GDM1 (cell line): ENCODE measurements at regions not wholly inside any gene's neighbourhood (a gene's known extent, or its start where the extent isn't known, plus 50 kb on each side); places are given as distances from the start of the nearest gene placed in this dataset.
A peak's percentile ranks its signal among the peaks of the same experiment; 100 is the strongest.
"Not testable (repeated sequence)": the region's sequence is repeated elsewhere in the genome, so short reads cannot be mapped to it uniquely, and the experiment has no call there.

ENCODE experiments used
- DNase-seq: peaks from one replicate; lab custom pipeline; 2025; lab: John Stamatoyannopoulos, UW

- no peak for DNase-seq
Measured at GRCh38 chr6:97450087-97450486, 167.1 kb upstream of the MMS22L start.

- no peak for DNase-seq
Measured at GRCh38 chr6:97456070-97456469, 173.1 kb upstream of the MMS22L start.

- no peak for DNase-seq
Measured at GRCh38 chr6:97459535-97459934, 176.5 kb upstream of the MMS22L start.

GRCh38 chr6:97459986-97460385 is 177.0 kb upstream of the MMS22L start:
- DNase-seq: no peak

GRCh38 chr6:97460394-97461080 is 177.5 kb upstream of the MMS22L start:
- no peak for DNase-seq

GRCh38 chr6:97461218-97461617 is 178.2 kb upstream of the MMS22L start:
- DNase-seq: no peak

- DNase-seq: no peak
Measured at GRCh38 chr6:97462031-97462430, 179.0 kb upstream of the MMS22L start.

GRCh38 chr6:97462938-97463598 is 180.1 kb upstream of the MMS22L start:
- DNase-seq: no peak

GRCh38 chr6:97465877-97466561 is 183.0 kb upstream of the MMS22L start:
- no peak for DNase-seq

- no peak for DNase-seq
Measured at GRCh38 chr6:97468981-97469380, 186.0 kb upstream of the MMS22L start.

- DNase-seq: no peak
Measured at GRCh38 chr6:97469451-97469850, 186.4 kb upstream of the MMS22L start.

GRCh38 chr6:97470322-97470721 is 187.3 kb upstream of the MMS22L start:
- DNase-seq: no peak

- no peak for DNase-seq
Measured at GRCh38 chr6:97473979-97474378, 191.0 kb upstream of the MMS22L start.

- DNase-seq: peak; percentile 10
Measured at GRCh38 chr6:97497713-97498331, 214.8 kb upstream of the MMS22L start.

- DNase-seq: no peak
Measured at GRCh38 chr6:97501853-97502252, 218.8 kb upstream of the MMS22L start.

- no peak for DNase-seq
Measured at GRCh38 chr6:97508646-97509045, 225.6 kb upstream of the MMS22L start.

- DNase-seq: not testable (repeated sequence)
Measured at GRCh38 chr6:97513260-97513659, 230.2 kb upstream of the MMS22L start.

GRCh38 chr6:97524811-97525210 is 241.8 kb upstream of the MMS22L start:
- DNase-seq: no peak

- DNase-seq: no peak
Measured at GRCh38 chr6:97535800-97536199, 252.8 kb upstream of the MMS22L start.

- no peak for DNase-seq
Measured at GRCh38 chr6:97548354-97548753, 265.3 kb upstream of the MMS22L start.

- DNase-seq: no peak
Measured at GRCh38 chr6:97557355-97557754, 274.3 kb upstream of the MMS22L start.

GRCh38 chr6:97563529-97563928 is 280.5 kb upstream of the MMS22L start:
- no peak for DNase-seq

- DNase-seq: no peak
Measured at GRCh38 chr6:97572943-97573342, 289.9 kb upstream of the MMS22L start.
